IMR-90 (cell line): ENCODE measurements at regions not wholly inside any gene's neighbourhood (a gene's known extent, or its start where the extent isn't known, plus 50 kb on each side); places are given as distances from the start of the nearest gene placed in this dataset.

ENCODE experiments used
- ATAC-seq: fragments of 200-7000 bp; cut with Tn5 transposase; 2 replicates; pipeline ENCODE4 v1.9.1; 2020; ENCODE audit warnings: low read depth, mild to moderate bottlenecking, moderate library complexity
- BruUV-seq: library from RNA; stranded (reverse); fragments of 400-500 nt; replicated peaks from 2 replicates; lab custom pipeline; 2021; lab: Mats Ljungman, UMichigan
- CTCF ChIA-PET: fragments of 300-600 bp; formaldehyde crosslinking; extraction: SDS; loops from one replicate; lab custom pipeline; 2021; ENCODE audit warnings: antibody characterized with exemption; lab: Yijun Ruan, JAX
- POLR2A ChIA-PET: fragments of 300-600 bp; sonication (Branson Sonifier 250); formaldehyde crosslinking; loops from one replicate; lab custom pipeline; 2022; ENCODE audit warnings: antibody characterized with exemption; ENCODE audit not compliant: unreplicated experiment; lab: Charles Lee
- DNase-seq: peaks from one replicate; pipeline ENCODE4 v3.0.0; 2013
- H2AFZ ChIP-seq: replicated peaks from 2 replicates; pipeline ENCODE3; 2013; ENCODE audit warnings: low read length, mild to moderate bottlenecking; ENCODE audit not compliant: poor library complexity
- H2AK5ac ChIP-seq: 2 replicates; pipeline ENCODE4 v1.6.1; 2013; ENCODE audit warnings: low read depth, low read length, inconsistent platforms
- H2AK9ac ChIP-seq: replicated peaks from 2 replicates; pipeline ENCODE3; 2013; ENCODE audit warnings: mild to moderate bottlenecking, low read depth, low read length, moderate library complexity; ENCODE audit not compliant: poor library complexity
- H2BK120ac ChIP-seq: 2 replicates; pipeline ENCODE4 v1.6.1; 2013; ENCODE audit warnings: low read depth, low read length, inconsistent platforms
- H2BK15ac ChIP-seq: 3 replicates; pipeline ENCODE4 v1.6.1; 2013; ENCODE audit warnings: low read depth, low read length, inconsistent platforms
- H2BK20ac ChIP-seq: 2 replicates; pipeline ENCODE4 v1.6.1; 2013; ENCODE audit warnings: low read depth, mild to moderate bottlenecking, inconsistent platforms, low read length, moderate library complexity
- H2BK5ac ChIP-seq: 2 replicates; pipeline ENCODE4 v1.6.1; 2013; ENCODE audit warnings: mild to moderate bottlenecking, low read depth, low read length, inconsistent platforms; ENCODE audit not compliant: poor library complexity, severe bottlenecking
- H3K14ac ChIP-seq: replicated peaks from 2 replicates; pipeline ENCODE4 v1.6.1; 2013; ENCODE audit warnings: low read depth, low read length, inconsistent platforms
- H3K18ac ChIP-seq: 2 replicates; pipeline ENCODE4 v1.6.1; 2013; ENCODE audit warnings: low read depth, low read length, control low read depth
- H3K23ac ChIP-seq: 2 replicates; pipeline ENCODE4 v1.6.1; 2013; ENCODE audit warnings: low read depth, low read length, inconsistent platforms
- H3K27ac ChIP-seq: 2 replicates; pipeline ENCODE4 v1.5.1; 2013; ENCODE audit warnings: mild to moderate bottlenecking, control low read depth, low read length; ENCODE audit not compliant: insufficient read depth
- H3K27me3 ChIP-seq: 2 replicates; pipeline ENCODE4 v1.6.1; 2013; ENCODE audit warnings: low read length; ENCODE audit not compliant: control insufficient read depth, insufficient read depth
- H3K36me3 ChIP-seq: 2 replicates; pipeline ENCODE4 v1.6.1; 2013; ENCODE audit warnings: low read length, mixed read lengths; ENCODE audit not compliant: control insufficient read depth, insufficient read depth
- H3K4ac ChIP-seq: 2 replicates; pipeline ENCODE4 v1.6.1; 2013; ENCODE audit warnings: low read depth, low read length, inconsistent platforms
- H3K4me1 ChIP-seq: 2 replicates; pipeline ENCODE4 v1.6.1; 2013; ENCODE audit warnings: low read length, mixed read lengths; ENCODE audit not compliant: control insufficient read depth, insufficient read depth
- H3K4me2 ChIP-seq: 2 replicates; pipeline ENCODE4 v1.6.1; 2013; ENCODE audit warnings: low read depth, mild to moderate bottlenecking, control low read depth, low read length, moderate library complexity
- H3K4me3 ChIP-seq: 2 replicates; pipeline ENCODE4 v1.5.1; 2013; ENCODE audit warnings: low read depth, mild to moderate bottlenecking, control low read depth, low read length, moderate library complexity; ENCODE audit not compliant: insufficient read depth
- H3K56ac ChIP-seq: 2 replicates; pipeline ENCODE4 v1.6.1; 2013; ENCODE audit warnings: low read length, inconsistent platforms; ENCODE audit not compliant: insufficient read depth; ENCODE audit errors: extremely low read depth
- H3K79me1 ChIP-seq, 2 experiments: 2 replicates each; pipeline ENCODE4 v1.6.1; 2013; ENCODE audit warnings: low read length in 2 of 2, inconsistent platforms in 1 of 2, low read depth in 1 of 2
- H3K9ac ChIP-seq: 2 replicates; pipeline ENCODE4 v1.6.1; 2013; ENCODE audit warnings: low read depth, low read length, control low read depth
- H3K9me1 ChIP-seq: 2 replicates; pipeline ENCODE4 v1.6.1; 2013; ENCODE audit warnings: low read length, inconsistent platforms; ENCODE audit not compliant: insufficient read depth
- H3K9me3 ChIP-seq: 2 replicates; pipeline ENCODE4 v1.6.1; 2013; ENCODE audit warnings: low read length; ENCODE audit not compliant: control insufficient read depth, insufficient read depth
- H4K20me1 ChIP-seq: 2 replicates; pipeline ENCODE4 v1.6.1; 2013; ENCODE audit warnings: low read length, inconsistent platforms; ENCODE audit not compliant: insufficient read depth
- H4K5ac ChIP-seq: 2 replicates; pipeline ENCODE4 v1.6.1; 2013; ENCODE audit warnings: mild to moderate bottlenecking, low read depth, low read length, control low read depth
- H4K8ac ChIP-seq, 2 experiments: 2 replicates each; pipeline ENCODE4 v1.6.1; 2013; ENCODE audit warnings: low read depth in 2 of 2, low read length in 2 of 2, control low read depth in 1 of 2, inconsistent platforms in 1 of 2
- H4K91ac ChIP-seq: 2 replicates; pipeline ENCODE4 v1.6.1; 2013; ENCODE audit warnings: low read depth, low read length, inconsistent platforms; ENCODE audit not compliant: insufficient read depth
- BHLHE40 ChIP-seq: fragments of 150-350 bp; IDR thresholded peaks from 2 replicates; pipeline ENCODE4 v1.6.1; 2016; ENCODE audit warnings: mild to moderate bottlenecking, low read depth, low read length
- CEBPB ChIP-seq: IDR thresholded peaks from 2 replicates; pipeline ENCODE4 v1.6.1; 2012; ENCODE audit warnings: low read depth, low read length, improper control_type of control experiment
- CHD1 ChIP-seq: IDR thresholded peaks from 2 replicates; pipeline ENCODE4 v1.6.1; 2012; ENCODE audit warnings: low read depth, low read length, improper control_type of control experiment
- CTCF ChIP-seq: conservative IDR thresholded peaks from 2 replicates; pipeline ENCODE4 v1.5.1; 2012; ENCODE audit warnings: mild to moderate bottlenecking, low read depth, low read length, improper control_type of control experiment
- ELK1 ChIP-seq: fragments of 150-350 bp; IDR thresholded peaks from 2 replicates; pipeline ENCODE4 v1.6.1; 2016; ENCODE audit warnings: low read depth, mild to moderate bottlenecking, low read length, moderate library complexity, borderline replicate concordance
- FOS ChIP-seq: fragments of 150-350 bp; IDR thresholded peaks from 2 replicates; pipeline ENCODE4 v1.6.1; 2016; ENCODE audit warnings: low read depth, low read length
- MAFK ChIP-seq: IDR thresholded peaks from 2 replicates; pipeline ENCODE4 v1.6.1; 2012; ENCODE audit warnings: low read depth, low read length, improper control_type of control experiment
- MAZ ChIP-seq: IDR thresholded peaks from 2 replicates; pipeline ENCODE4 v1.6.1; 2012; ENCODE audit warnings: low read depth, mild to moderate bottlenecking, low read length, improper control_type of control experiment, moderate library complexity, borderline replicate concordance
- MXI1 ChIP-seq: IDR thresholded peaks from 2 replicates; pipeline ENCODE4 v1.6.1; 2012; ENCODE audit warnings: low read depth, mild to moderate bottlenecking, low read length, moderate library complexity, borderline replicate concordance
- NFE2L2 ChIP-seq: fragments of 150-350 bp; IDR thresholded peaks from 2 replicates; pipeline ENCODE4 v1.6.1; 2016; ENCODE audit warnings: low read depth, mild to moderate bottlenecking, low read length
- POLR2A ChIP-seq: IDR thresholded peaks from 2 replicates; pipeline ENCODE4 v1.6.1; 2012; ENCODE audit warnings: mild to moderate bottlenecking, low read depth, low read length
- RAD21 ChIP-seq: IDR thresholded peaks from 2 replicates; pipeline ENCODE4 v1.6.1; 2012; ENCODE audit warnings: low read length, improper control_type of control experiment
- RCOR1 ChIP-seq: IDR thresholded peaks from 2 replicates; pipeline ENCODE4 v1.6.1; 2012; ENCODE audit warnings: mild to moderate bottlenecking, low read length, improper control_type of control experiment; ENCODE audit not compliant: insufficient replicate concordance
- RFX5 ChIP-seq: IDR thresholded peaks from 2 replicates; pipeline ENCODE4 v1.8.0; 2012; ENCODE audit warnings: low read depth, mild to moderate bottlenecking, low read length, moderate library complexity
- USF2 ChIP-seq: fragments of 150-350 bp; IDR thresholded peaks from 2 replicates; pipeline ENCODE4 v1.6.1; 2017; ENCODE audit warnings: mild to moderate bottlenecking, antibody characterized with exemption, low read length, low read depth
- WGBS, 2 experiments: methylation state at CpG; one replicate each; pipeline versions ENCODE4 v1.1.5 to v1.1.7; 2013; ENCODE audit warnings: missing lambda C conversion rate in 2 of 2; ENCODE audit not compliant: insufficient read length in 1 of 2; ENCODE audit errors: extremely low coverage in 2 of 2; 5-methylcytosine and 5-hydroxymethylcytosine counted together
- dilution Hi-C: fragments of 300-500 bp; cut with HindIII; formaldehyde crosslinking; loops from one replicate; pipeline ENCODE4 v1.14.3; 2018; ENCODE audit warnings: low sequenced_read_pairs; ENCODE audit not compliant: unreplicated experiment
- in situ Hi-C: fragments of 300-500 bp; cut with MboI; formaldehyde crosslinking; loops from 3 replicates; pipeline ENCODE4 v1.14.3; 2019; ENCODE audit warnings: low sequenced_read_pairs, inconsistent platforms, mixed read lengths
- intact Hi-C: fragments of 100-400 bp; cut with micrococcal nuclease; formaldehyde crosslinking; loops from 2 replicates; pipeline ENCODE4 v1.10.0; 2022

GRCh38 chr9:14402583-14402982 lies 88.6 kb upstream of the NFIB start:
- H3K4me3 ChIP-seq: no peak overlapping the region
- no peaks in the 10 kb centered on the region for H3K9me1 ChIP-seq
- CTCF ChIA-PET: interaction anchor here (0.5 to 1.0 kb wide), 2 partner anchors 9 to 975 kb away, joined by 3 read pairs; no protein-coding TSS in a partner anchor
- no peak overlapping the region for H2AFZ ChIP-seq
- no peak for DNase-seq
- H2BK120ac ChIP-seq: no peak overlapping the region
- no peak for ATAC-seq
- no peak overlapping the region for H3K18ac ChIP-seq
- H3K79me1 ChIP-seq: no peaks in the 10 kb centered on the region
- no peak overlapping the region for H4K8ac ChIP-seq
- H4K5ac ChIP-seq: no peak overlapping the region
- no peak overlapping the region for H3K4ac ChIP-seq
- no peak overlapping the region for H3K23ac ChIP-seq
- no peak overlapping the region for H2AK9ac ChIP-seq
- no peak overlapping the region for H3K56ac ChIP-seq
- no TSS peak for BruUV-seq
- POLR2A ChIA-PET: no interaction called here
- no peak overlapping the region for H2BK20ac ChIP-seq
- in situ Hi-C loops (no loop called here), dilution Hi-C loops (no loop called here), intact Hi-C loops (no loop called here)
- H3K9me3 ChIP-seq: no peaks in the 10 kb centered on the region
- WGBS, 2 experiments: no CpG with 5 or more reads among the region's 3 CpGs
- no peak overlapping the region for H2BK15ac ChIP-seq
- H3K4me2 ChIP-seq: no peak overlapping the region
- H4K20me1 ChIP-seq: no peaks in the 10 kb centered on the region
- no peak overlapping the region for H3K27ac ChIP-seq
- H2BK5ac ChIP-seq: no peak overlapping the region
- H4K91ac ChIP-seq: no peak overlapping the region
- H3K9ac ChIP-seq: no peak overlapping the region
- TF ChIP-seq ELK1 (no peak), MAZ (no peak), NFE2L2 (no peak), POLR2A (no peak), RCOR1 (no peak), CTCF (no peak), RFX5 (no peak), MXI1 (no peak), USF2 (no peak), CHD1 (no peak), RAD21 (no peak), MAFK (no peak), CEBPB (no peak), FOS (no peak), BHLHE40 (no peak)
- H3K36me3 ChIP-seq: no peaks in the 10 kb centered on the region
- no peak overlapping the region for H2AK5ac ChIP-seq
- H3K4me1 ChIP-seq: peaks cover 2% of the 10 kb centered on the region; the same call in 1 of the 2 replicates
- peaks cover 54% of the 10 kb centered on the region for H3K27me3 ChIP-seq
- H3K14ac ChIP-seq: no peak overlapping the region
